AG09319 (cell line): ENCODE measurements at regions not wholly inside any gene's neighbourhood (a gene's known extent, or its start where the extent isn't known, plus 50 kb on each side); places are given as distances from the start of the nearest gene placed in this dataset.

Source experiments
- DNase-seq: peaks from one replicate; pipeline ENCODE4 v3.0.0-alpha.2; 2010; ENCODE audit warnings: low read depth; ENCODE audit errors: extremely low read depth
- TF ChIP-seq, protein P1 (sequence below): IDR thresholded peaks from 2 replicates; pipeline ENCODE4 v1.5.1; 2011; ENCODE audit warnings: low read depth, mild to moderate bottlenecking, inconsistent platforms, low read length, moderate library complexity

DNA sequence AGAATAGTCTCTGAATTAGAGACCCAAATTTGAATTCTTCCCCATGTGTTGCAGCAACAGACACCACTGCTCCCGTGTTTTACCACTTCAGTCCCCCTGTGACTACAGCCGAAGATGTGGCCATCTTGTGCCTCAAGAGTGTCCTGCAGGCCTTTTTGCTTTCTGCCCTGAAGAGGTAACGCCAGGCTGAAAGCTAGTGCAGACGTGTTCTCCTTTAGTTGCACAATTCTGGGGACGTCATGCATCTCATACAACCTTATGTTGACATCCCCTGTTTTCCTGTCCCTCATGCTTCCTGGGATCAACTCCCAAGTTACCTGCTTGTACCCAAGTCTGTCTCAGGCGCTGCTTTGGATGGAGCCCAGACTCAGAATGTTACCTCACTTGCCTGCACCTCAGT lies 69.1 kb upstream of the SLC22A23 start:
- TF ChIP-seq, protein P1, sequence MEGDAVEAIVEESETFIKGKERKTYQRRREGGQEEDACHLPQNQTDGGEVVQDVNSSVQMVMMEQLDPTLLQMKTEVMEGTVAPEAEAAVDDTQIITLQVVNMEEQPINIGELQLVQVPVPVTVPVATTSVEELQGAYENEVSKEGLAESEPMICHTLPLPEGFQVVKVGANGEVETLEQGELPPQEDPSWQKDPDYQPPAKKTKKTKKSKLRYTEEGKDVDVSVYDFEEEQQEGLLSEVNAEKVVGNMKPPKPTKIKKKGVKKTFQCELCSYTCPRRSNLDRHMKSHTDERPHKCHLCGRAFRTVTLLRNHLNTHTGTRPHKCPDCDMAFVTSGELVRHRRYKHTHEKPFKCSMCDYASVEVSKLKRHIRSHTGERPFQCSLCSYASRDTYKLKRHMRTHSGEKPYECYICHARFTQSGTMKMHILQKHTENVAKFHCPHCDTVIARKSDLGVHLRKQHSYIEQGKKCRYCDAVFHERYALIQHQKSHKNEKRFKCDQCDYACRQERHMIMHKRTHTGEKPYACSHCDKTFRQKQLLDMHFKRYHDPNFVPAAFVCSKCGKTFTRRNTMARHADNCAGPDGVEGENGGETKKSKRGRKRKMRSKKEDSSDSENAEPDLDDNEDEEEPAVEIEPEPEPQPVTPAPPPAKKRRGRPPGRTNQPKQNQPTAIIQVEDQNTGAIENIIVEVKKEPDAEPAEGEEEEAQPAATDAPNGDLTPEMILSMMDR, result no peak
- no peak for DNase-seq

DNA sequence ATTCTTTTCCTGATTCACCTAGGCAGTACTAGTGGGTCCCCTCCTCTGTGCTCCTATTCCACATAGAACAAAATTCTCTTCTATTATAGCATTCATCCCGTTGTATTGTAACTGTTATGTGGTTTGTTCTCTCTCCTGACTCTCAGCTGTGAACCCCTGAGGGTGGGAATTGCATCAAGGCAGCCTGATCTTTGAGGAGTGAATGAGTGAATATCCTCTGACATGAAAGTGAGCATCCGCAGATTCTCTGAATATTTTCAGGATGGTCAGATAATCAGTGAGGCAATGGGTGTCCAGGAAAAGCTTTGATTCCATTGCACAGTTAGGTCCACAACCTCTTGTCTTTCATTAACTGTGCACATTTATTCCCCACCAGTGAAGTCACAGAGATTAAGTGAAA lies 67.6 kb upstream of the SLC22A23 start:
- TF ChIP-seq, protein P1, result no peak
- no peak for DNase-seq

DNA sequence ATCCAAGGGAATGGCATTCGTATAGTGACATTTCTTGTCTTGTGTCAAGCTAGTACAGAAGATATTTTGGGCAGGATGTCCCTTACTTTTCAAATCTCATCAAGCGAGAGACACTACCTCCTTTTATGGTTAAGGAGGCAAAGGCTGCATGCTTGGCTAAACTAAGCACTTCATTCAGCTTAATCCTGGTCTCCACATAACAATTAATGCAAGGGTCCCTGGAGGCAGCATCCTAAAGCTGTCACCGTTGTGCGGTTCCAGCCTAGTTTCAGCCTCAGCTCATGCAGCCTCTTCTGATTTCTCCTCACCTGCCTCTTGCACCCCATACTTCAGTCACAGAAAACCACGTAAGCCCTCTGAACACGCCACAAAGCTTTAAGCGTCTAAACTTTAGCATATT lies 67.1 kb upstream of the SLC22A23 start:
- DNase-seq, result no peak
- TF ChIP-seq, protein P1, result no peak

DNA sequence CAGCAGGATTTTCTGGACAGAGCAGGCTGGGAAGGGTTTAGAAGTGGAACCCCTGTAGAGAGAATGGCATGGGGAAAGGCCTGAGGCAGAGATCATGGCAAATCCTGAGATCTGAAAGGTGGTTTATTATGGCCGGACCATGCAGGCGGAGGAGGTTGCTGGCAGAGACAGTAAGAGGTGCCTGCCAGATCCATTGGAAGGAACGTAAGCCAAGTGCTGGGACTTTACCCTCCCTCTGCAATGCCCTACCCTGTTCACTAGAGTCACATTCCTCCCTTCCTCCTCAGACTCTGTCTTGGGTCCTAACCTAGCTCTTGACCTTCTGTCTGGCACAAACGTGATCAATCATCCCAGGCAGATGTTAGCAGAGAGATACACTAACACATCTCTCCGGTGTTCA lies 66.4 kb upstream of the SLC22A23 start:
- TF ChIP-seq, protein P1, result no peak
- no peak for DNase-seq

DNA sequence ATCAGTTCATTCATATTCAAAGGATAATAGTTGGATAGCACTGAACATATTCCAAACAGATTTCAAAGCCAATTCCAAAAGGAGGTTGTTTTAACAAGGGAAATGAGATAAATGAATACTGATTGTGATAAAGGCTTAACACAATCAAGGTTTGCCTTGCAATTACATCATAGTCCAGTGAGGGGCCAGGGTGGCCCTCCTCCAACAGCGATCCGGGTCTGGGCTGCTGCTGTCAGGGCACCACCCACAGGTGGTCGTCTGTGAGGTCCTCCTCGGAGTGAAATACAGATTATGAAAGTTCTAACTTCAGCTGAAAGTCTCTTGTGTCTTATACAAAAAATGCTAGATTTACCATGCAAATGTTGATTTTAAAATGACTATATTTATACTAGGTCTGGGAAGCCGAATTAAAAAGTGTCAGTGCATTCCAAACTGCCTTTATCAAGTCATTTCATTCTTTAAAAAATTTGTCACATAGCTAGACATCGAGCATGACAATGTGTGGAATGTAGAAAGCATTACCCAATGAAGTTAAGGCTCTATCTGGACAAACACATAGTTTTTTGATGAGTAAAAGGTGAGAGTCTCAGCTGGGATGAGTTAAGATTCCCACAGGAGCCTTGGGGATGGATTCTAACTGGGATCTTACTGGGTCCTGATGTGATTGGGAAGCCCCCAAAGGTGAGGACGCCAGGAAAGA lies 65.9 kb upstream of the SLC22A23 start:
- TF ChIP-seq, protein P1, result no peak
- no peak for DNase-seq

DNA sequence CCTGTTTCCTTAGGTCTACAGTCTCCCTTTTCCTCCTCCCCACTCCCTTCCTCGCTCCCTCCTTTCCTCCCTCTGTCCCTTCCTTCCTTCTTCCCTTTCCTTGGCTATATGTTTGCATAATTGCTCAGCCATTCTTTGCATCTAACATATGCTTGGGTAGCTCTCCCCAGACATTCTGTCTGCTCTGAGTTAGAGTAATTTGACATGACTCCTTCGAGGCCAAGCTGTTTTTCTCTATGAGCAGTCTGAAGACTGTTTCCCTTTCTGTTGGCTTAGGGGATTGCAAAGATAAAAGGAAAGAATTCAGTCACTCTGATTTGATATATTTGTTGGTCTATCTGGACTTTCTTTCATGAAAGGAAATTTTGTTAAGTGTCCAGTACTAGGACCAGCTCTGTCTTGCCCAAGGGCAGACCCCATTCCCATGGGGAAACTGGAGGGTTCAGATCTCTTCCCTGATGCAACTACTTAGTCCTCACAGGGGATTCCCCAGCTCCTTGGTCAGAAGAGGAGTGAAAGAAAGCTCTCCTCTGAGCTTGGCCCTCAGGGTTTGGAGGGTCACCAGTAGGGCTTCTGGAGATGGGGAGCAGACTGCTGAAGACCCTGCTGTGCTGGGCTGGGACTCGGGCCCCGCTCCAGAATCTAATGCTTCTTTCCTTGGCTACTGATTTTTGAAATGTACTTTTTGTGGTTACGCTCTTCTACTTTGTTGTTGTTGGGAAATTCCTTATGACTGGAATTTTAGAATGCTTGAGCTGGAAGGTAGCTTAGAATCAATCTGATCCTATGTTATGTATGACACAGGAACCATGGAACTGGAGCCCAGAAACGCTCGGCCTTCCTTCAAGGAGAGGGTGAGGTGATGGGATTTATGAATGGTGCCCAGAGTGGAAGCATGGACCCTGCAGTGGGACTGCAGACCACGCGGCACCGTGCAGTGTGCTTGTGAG lies 63.7 kb upstream of the SLC22A23 start:
- DNase-seq, result no peak
- TF ChIP-seq, protein P1, result no peak
